ENCODE measurements at regions not wholly inside any gene's neighbourhood (a gene's known extent, or its start where the extent isn't known, plus 50 kb on each side); places are given as distances from the start of the nearest gene placed in this dataset.
"Not testable (repeated sequence)": the region's sequence is repeated elsewhere in the genome, so short reads cannot be mapped to it uniquely, and the experiment has no call there.

GRCh38 chr3:181610083-181610972 is 101.4 kb upstream of the SOX2 start:
- ATAC-seq (no peak), DNase-seq (ENCODE audit: low spot score) (no peak)
- intact Hi-C loops (cut with DNase I), result no loop called here

- no peak for ATAC-seq
- intact Hi-C loops (cut with DNase I), result no loop called here
- DNase-seq (ENCODE audit: low spot score), result no peak
Measured at GRCh38 chr3:181609030-181609767, 102.5 kb upstream of the SOX2 start.

- no peak for ATAC-seq
- no peak for DNase-seq (ENCODE audit: low spot score)
- intact Hi-C loops (cut with DNase I), result no loop called here
Measured at GRCh38 chr3:181604267-181604666, 107.5 kb upstream of the SOX2 start.

DNA sequence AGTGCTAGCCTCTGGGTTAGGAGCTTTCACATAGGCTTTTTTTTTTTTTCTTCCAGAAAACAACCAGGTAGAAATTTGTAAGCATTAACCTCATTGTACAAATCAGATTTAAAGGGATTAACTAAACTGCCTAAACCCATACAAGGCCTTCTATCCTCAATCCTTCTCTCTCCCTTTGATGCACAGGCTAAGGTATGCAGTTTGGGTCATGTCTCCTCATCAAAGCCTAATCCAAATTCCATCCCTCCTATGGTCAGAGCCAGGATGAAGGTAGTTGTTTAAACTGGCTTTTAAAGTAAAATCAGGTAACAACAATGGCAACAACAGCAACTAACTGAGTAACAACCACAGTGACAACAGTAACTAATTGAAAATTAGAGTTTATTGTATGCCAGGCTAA is 115.6 kb upstream of the SOX2 start:
- intact Hi-C loops (cut with DNase I), result no loop called here
- DNase-seq (ENCODE audit: low spot score) (no peak), ATAC-seq (no peak)

GRCh38 chr3:181590939-181591338 is 120.8 kb upstream of the SOX2 start:
- intact Hi-C loops (cut with DNase I); DNase-seq (ENCODE audit: low spot score); ATAC-seq: not testable (repeated sequence)

- DNase-seq (ENCODE audit: low spot score) (no peak), ATAC-seq (no peak)
- intact Hi-C loops (cut with DNase I), result no loop called here
Measured at GRCh38 chr3:181582619-181583018, 129.1 kb upstream of the SOX2 start.

DNA sequence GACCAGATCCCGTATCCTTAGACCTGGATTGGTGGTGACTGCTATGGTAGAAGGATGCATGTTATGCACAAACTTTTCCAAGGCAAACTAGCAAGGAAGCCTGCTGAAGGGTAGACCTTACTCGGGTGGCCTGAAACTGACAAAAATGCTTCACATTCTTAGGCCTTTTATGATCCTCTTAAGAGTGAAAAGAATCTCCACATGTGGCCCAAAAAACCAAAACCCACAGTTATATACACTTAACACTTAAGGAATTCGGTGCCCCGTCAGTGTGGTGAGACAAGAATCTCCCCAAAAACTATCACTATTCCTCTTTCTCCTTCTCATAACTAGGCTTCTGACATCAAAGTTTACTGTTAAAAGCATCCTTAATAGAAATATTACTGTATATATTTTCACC is 130.1 kb upstream of the SOX2 start:
- intact Hi-C loops (cut with DNase I), result no loop called here
- ATAC-seq (no peak), DNase-seq (ENCODE audit: low spot score) (no peak)

DNA sequence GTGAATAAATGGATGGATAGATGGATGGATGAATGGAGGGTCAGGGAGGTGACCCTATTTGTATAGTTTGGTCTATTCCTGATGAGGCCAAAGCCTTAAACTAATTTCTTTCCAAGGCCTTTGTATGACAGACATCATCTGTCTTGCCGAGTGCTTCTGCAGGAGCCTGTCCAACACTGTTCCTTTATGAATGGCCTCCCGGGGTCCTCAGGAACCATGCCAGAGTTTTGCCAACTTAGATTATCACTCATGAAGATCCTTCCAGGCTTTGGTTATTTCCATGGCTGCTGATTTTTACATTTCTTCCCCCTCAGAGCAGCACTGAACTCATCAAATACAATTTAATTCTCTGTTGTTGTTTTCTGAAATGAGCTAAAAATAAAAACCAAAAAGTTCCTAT is 133.0 kb upstream of the SOX2 start:
- no peak for ATAC-seq
- intact Hi-C loops (cut with DNase I), result no loop called here
- DNase-seq (ENCODE audit: low spot score), result no peak

- ATAC-seq (no peak), DNase-seq (ENCODE audit: low spot score) (no peak)
- intact Hi-C loops (cut with DNase I), result no loop called here
Measured at GRCh38 chr3:181572432-181572831, 139.3 kb upstream of the SOX2 start.

- ATAC-seq (no peak), DNase-seq (ENCODE audit: low spot score) (no peak)
- intact Hi-C loops (cut with DNase I), result no loop called here
Measured at GRCh38 chr3:181570472-181570871, 141.3 kb upstream of the SOX2 start.

DNA sequence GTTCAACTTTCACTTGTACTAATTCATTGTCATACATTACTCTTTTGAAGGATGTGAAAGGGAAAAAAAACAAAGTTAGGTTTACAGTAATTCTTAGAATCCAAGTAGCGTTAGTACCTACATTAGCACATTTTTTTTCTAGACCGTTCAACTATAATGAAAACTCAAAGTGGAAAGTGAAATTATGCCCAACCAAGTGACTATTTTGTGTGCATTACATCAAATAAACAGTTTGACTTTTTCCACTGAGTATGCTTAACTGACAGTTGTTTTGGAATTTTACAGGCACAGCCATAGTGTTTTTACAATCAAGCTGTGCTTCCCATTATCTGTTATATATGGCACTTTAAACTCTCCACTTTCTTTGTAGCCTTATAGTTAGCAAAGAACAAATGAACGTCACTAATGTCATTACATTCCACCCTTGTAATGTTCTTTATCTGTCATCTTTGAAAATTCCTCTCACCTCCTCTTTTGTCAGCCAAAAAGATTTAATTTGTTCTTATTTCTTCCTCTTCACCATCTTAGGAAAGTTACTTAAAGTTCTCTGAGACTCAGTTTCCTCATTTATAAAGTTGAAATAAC is 142.3 kb upstream of the SOX2 start:
- DNase-seq (ENCODE audit: low spot score), result no peak
- intact Hi-C loops (cut with DNase I), result loop anchor here (5.0 kb wide), 1 partner anchor 197 kb away; no protein-coding TSS in a partner anchor
- no peak for ATAC-seq

DNA sequence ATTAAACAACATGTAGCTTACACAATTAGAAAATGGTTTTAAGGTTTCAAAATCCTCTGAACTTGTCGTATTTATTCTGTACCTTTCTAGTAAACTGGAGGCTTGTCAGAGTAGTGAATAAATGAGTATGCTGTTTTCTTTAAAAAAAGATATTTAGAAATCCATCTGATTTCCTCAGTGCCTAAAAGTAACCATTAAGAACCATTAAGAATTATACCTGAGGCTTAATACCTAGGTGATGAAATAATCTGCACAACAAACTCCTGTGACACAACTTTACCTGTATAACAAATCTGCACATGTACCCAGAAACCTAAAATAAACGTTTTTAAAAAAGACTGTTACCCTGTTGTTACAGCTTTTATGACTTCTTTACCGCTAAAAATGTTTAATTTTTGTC is 143.0 kb upstream of the SOX2 start:
- no peak for DNase-seq (ENCODE audit: low spot score)
- intact Hi-C loops (cut with DNase I), result loop anchor here (5.0 kb wide), 1 partner anchor 196 kb away; no protein-coding TSS in a partner anchor
- ATAC-seq, result no peak

- DNase-seq (ENCODE audit: low spot score) (no peak), ATAC-seq (no peak)
- intact Hi-C loops (cut with DNase I), result loop anchor here (5.0 kb wide), 1 partner anchor 196 kb away; no protein-coding TSS in a partner anchor
Measured at GRCh38 chr3:181568248-181568647, 143.5 kb upstream of the SOX2 start.

DNA sequence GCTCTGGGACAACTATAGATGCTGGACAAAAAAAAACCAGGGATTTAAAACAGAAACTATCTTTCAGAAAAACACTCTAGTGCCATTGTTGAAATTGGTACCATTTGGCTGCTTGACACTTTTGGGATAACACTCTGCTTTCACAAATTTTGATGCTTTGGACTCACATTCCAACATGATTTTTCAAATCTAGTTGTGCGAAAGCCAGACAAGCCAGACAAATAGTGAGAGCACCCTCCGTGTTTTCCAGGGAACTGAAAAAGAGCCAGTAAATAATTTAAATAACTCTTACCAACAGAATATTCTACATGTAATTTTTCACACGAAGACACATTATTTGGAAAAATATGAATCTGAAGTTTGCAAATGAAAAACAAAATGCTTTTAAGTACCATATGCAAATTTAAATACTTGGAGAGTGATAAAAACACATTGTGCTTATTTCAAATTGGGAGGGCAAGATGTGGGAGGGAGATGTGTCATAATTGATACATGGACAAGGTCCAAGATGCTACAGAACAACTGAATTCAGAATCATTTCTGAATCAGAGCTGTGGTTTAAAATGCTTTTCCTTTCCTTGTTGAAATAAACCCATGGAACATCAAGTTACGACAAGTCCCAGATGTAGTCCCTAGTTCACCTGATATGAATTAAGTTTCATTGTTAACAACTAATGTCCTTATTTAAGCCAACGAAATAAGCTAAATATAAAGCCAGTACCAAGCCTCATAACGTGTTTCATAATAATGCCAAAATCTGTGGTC is 144.2 kb upstream of the SOX2 start:
- ATAC-seq (no peak), DNase-seq (ENCODE audit: low spot score) (no peak)
- intact Hi-C loops (cut with DNase I), result loop anchor here (5.0 kb wide), 1 partner anchor 195 kb away; no protein-coding TSS in a partner anchor

DNA sequence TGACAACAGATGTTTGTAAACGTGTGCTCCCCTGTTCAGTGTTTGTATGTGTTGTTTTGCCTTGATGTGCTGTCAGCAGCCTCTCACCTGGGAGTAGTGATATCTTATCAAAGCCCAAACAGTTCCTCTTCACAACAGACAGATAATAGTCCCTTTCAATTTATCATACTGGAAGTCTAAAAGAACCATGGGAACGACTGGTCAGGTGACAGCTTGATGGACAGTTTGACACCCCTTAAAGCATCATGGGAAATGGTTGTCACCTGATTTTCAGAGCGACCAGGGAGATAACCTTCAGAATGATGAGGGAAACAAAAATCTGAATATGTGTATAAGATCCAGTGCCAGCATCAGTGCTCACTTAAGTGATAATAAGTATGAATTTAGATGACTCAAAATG is 146.3 kb upstream of the SOX2 start:
- intact Hi-C loops (cut with DNase I), result loop anchor here (5.0 kb wide), 1 partner anchor 193 kb away; no protein-coding TSS in a partner anchor
- DNase-seq (ENCODE audit: low spot score) (no peak), ATAC-seq (no peak)

DNA sequence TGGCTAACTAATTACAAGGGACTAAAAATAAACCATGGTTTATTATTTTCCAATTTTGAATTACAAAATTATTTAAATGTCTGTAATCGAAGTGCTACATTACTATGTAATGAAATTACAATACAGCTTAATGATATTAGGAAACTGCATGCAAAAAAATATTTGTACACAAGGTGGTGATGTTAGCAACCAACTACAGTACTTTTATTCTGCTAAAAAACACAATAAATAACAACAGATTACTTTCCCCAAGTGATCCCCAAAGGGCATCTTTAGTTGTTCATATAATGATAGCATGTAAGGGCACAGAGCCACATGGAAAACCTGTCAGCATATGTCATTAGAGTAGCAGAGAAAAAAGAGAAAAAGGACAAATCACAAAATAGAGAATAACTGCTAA is 147.5 kb upstream of the SOX2 start:
- ATAC-seq, result no peak
- intact Hi-C loops (cut with DNase I), result no loop called here
- DNase-seq (ENCODE audit: low spot score), result no peak

- DNase-seq (ENCODE audit: low spot score), result no peak
- no peak for ATAC-seq
- intact Hi-C loops (cut with DNase I), result no loop called here
Measured at GRCh38 chr3:181561139-181562031, 150.3 kb upstream of the SOX2 start.

- DNase-seq (ENCODE audit: low spot score), result no peak
- intact Hi-C loops (cut with DNase I), result no loop called here
- ATAC-seq, result no peak
Measured at GRCh38 chr3:181558870-181559269, 152.9 kb upstream of the SOX2 start.

Measured in sciatic nerve (tissue), 2 donors.